HFFc6 (cell line): ENCODE measurements at regions not wholly inside any gene's neighbourhood (a gene's known extent, or its start where the extent isn't known, plus 50 kb on each side); places are given as distances from the start of the nearest gene placed in this dataset.
A peak's percentile ranks its signal among the peaks of the same experiment; 100 is the strongest.

Source experiments
- DNase-seq: peaks from one replicate; pipeline ENCODE4 v3.0.0-alpha.2; 2018
- H3K27ac Mint-ChIP-seq: 2 replicates; pipeline ENCODE4 v1.8.0; 2020; ENCODE audit warnings: mild to moderate bottlenecking, mixed read lengths
- H3K27me3 Mint-ChIP-seq: 2 replicates; pipeline ENCODE4 v1.8.0; 2021; ENCODE audit warnings: mild to moderate bottlenecking, moderate library complexity, mixed read lengths; ENCODE audit not compliant: insufficient read depth
- H3K36me3 Mint-ChIP-seq: 2 replicates; pipeline ENCODE4 v1.8.0; 2021; ENCODE audit warnings: low read depth, mixed read lengths
- H3K4me1 Mint-ChIP-seq: 2 replicates; pipeline ENCODE4 v1.8.0; 2020; ENCODE audit warnings: low read depth, mixed read lengths
- H3K4me3 Mint-ChIP-seq: 2 replicates; pipeline ENCODE4 v1.8.0; 2020; ENCODE audit warnings: mild to moderate bottlenecking, moderate library complexity, mixed read lengths
- H3K9me3 Mint-ChIP-seq: 2 replicates; pipeline ENCODE4 v1.8.0; 2020; ENCODE audit warnings: mild to moderate bottlenecking, mixed read lengths
- TF ChIP-seq, protein P1 (sequence below): fragments of 200-600 bp; sonication (generic); IDR thresholded peaks from 2 replicates; pipeline ENCODE4 v1.5.0; 2021; ENCODE audit warnings: antibody characterized with exemption, mild to moderate bottlenecking

DNA sequence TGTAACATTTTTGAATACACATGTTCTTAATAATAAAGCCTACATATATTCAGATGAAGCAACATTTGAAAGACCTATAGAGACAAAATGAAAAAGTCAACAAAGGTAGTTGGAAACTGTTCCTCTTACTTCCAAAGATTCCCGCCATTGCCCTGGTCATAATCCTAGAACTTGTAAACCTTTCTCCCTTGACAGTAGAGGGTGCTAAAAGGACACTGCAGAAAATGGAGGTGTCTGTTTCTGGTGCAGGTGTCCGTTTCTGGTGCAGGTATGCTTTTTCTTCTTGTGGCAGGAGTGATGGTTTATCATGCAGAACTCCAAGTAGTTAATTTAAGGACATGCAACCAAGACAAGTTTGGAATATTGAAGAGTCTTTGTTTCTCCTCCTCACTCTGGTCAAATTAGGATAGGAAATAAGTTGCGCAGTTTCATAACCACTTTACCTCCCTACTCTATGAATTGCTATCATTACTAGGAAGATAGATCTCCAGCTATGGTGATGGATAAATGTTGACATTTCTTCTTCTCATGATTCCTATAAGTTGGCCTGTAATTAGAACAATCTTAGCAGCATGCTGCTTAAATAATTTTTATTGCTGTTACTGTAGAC is 56.0 kb upstream of the FAM174A start:
- no peak for DNase-seq
- no peaks in the 10 kb centered on the region for H3K9me3 Mint-ChIP-seq
- H3K4me1 Mint-ChIP-seq, result no peaks in the 10 kb centered on the region
- H3K36me3 Mint-ChIP-seq, result no peaks in the 10 kb centered on the region
- no peak overlapping the region for H3K4me3 Mint-ChIP-seq
- TF ChIP-seq, protein P1, sequence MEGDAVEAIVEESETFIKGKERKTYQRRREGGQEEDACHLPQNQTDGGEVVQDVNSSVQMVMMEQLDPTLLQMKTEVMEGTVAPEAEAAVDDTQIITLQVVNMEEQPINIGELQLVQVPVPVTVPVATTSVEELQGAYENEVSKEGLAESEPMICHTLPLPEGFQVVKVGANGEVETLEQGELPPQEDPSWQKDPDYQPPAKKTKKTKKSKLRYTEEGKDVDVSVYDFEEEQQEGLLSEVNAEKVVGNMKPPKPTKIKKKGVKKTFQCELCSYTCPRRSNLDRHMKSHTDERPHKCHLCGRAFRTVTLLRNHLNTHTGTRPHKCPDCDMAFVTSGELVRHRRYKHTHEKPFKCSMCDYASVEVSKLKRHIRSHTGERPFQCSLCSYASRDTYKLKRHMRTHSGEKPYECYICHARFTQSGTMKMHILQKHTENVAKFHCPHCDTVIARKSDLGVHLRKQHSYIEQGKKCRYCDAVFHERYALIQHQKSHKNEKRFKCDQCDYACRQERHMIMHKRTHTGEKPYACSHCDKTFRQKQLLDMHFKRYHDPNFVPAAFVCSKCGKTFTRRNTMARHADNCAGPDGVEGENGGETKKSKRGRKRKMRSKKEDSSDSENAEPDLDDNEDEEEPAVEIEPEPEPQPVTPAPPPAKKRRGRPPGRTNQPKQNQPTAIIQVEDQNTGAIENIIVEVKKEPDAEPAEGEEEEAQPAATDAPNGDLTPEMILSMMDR, result peak; percentile 44; the same call in 1 of the 2 replicates
- H3K27me3 Mint-ChIP-seq, result no peaks in the 10 kb centered on the region
- H3K27ac Mint-ChIP-seq, result no peak overlapping the region

DNA sequence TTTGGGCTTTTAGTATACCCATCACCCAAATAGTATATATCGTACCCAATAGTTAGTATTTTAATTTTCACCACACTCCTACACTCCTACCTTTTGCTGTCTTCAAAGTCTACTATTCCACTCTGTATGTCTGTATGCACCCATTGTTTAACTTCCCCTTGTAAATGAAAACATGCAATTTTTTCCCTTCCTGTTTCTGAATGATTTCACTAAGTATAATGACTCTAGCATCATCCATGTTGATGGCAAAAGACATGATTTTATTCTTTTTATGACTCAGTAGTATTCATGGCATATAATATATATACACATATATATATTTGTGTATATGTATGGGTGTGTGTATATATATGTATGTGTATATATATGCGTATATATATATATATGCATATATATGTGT is 63.1 kb upstream of the FAM174A start:
- H3K4me3 Mint-ChIP-seq, result no peak overlapping the region
- no peak for DNase-seq
- peaks cover 2% of the 10 kb centered on the region; the same call in 1 of the 2 replicates for H3K27me3 Mint-ChIP-seq
- no peak overlapping the region for H3K27ac Mint-ChIP-seq
- no peaks in the 10 kb centered on the region for H3K4me1 Mint-ChIP-seq
- H3K36me3 Mint-ChIP-seq, result no peaks in the 10 kb centered on the region
- 0 out of 2 replicates have a peak, but pooled peaks cover 3% of the 10 kb centered on the region for H3K9me3 Mint-ChIP-seq
- TF ChIP-seq, protein P1, result no peak

DNA sequence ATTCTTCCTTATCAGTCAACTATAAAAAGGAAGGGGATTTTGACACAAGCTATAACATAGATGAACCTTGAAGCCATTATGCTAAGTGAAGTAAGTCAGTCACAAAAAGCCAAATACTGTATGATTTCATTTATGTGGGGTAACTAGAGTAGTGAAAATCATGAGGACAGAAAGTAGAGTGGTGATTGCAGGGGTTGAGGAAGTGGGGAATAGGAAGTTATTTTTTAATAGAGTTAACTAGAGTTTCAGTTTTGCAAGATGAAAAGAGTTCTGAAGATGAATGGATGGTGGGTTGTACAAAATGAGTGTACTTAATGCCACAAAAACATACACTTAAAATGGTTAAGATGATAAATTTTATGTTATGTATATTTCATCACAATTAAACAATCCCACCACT is 65.4 kb upstream of the FAM174A start:
- Mint-ChIP-seq H3K36me3 (no peaks in the 10 kb centered on the region), H3K27me3 (peaks cover 2% of the 10 kb centered on the region; the same call in 1 of the 2 replicates), H3K4me3 (no peak overlapping the region), H3K4me1 (no peaks in the 10 kb centered on the region), H3K27ac (no peak overlapping the region), H3K9me3 (peaks cover 3% of the 10 kb centered on the region; the same call in 1 of the 2 replicates)
- TF ChIP-seq, protein P1, result no peak
- DNase-seq, result no peak

DNA sequence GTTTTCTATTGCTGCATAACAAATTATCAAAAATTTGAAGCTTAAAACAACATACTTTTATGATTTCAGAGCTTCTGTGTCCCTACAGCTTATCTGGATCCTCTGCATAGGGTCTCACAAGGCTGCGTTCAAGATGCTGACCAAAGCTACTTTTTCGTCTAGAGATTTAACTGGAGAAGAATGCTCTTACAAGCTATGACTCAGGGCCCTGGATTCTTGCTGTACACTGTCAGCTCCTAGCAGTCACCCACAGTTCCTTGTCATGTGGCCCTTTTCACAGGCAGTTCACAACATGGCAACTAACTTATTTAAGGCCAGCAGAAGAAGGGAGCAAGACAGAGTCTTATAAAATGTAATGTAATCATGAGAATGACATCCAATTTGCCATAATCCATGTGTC is 70.8 kb upstream of the FAM174A start:
- Mint-ChIP-seq H3K36me3 (no peaks in the 10 kb centered on the region), H3K27me3 (no peaks in the 10 kb centered on the region), H3K27ac (no peak overlapping the region), H3K4me3 (no peak overlapping the region), H3K4me1 (no peaks in the 10 kb centered on the region), H3K9me3 (peaks cover 12% of the 10 kb centered on the region; the same call in 1 of the 2 replicates)
- no peak for DNase-seq
- TF ChIP-seq, protein P1, result no peak

DNA sequence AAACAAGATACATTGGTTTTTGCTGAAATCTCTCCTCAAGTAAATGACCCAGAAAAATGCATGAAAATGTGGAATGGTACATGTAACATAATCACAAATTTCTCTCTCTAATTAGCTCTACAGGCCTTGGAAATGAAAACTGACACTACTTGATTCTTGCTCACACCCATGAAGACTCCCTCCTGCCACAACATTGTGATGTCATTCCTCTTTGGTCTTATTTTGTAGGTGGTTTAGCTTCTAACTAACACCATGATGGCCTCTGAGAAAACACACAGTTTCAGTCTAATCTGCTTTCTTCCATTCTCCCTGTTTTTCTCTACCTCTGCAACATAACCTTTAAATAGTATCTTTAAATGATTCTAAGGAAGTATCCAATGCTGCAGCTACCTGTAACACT is 78.6 kb upstream of the FAM174A start:
- H3K4me1 Mint-ChIP-seq, result no peaks in the 10 kb centered on the region
- H3K4me3 Mint-ChIP-seq, result no peak overlapping the region
- TF ChIP-seq, protein P1, result no peak
- no peaks in the 10 kb centered on the region for H3K27me3 Mint-ChIP-seq
- H3K9me3 Mint-ChIP-seq, result peaks cover 16% of the 10 kb centered on the region
- H3K27ac Mint-ChIP-seq, result no peak overlapping the region
- no peaks in the 10 kb centered on the region for H3K36me3 Mint-ChIP-seq
- DNase-seq, result no peak
